IMR-90 (cell line): ENCODE measurements at regions not wholly inside any gene's neighbourhood (a gene's known extent, or its start where the extent isn't known, plus 50 kb on each side); places are given as distances from the start of the nearest gene placed in this dataset.

Experiments
- ATAC-seq: fragments of 200-7000 bp; cut with Tn5 transposase; 2 replicates; pipeline ENCODE4 v1.9.1; 2020; ENCODE audit warnings: low read depth, mild to moderate bottlenecking, moderate library complexity
- BruUV-seq: library from RNA; stranded (reverse); fragments of 400-500 nt; replicated peaks from 2 replicates; lab custom pipeline; 2021; lab: Mats Ljungman, UMichigan
- CTCF ChIA-PET: fragments of 300-600 bp; formaldehyde crosslinking; extraction: SDS; loops from one replicate; lab custom pipeline; 2021; ENCODE audit warnings: antibody characterized with exemption; lab: Yijun Ruan, JAX
- POLR2A ChIA-PET: fragments of 300-600 bp; sonication (Branson Sonifier 250); formaldehyde crosslinking; loops from one replicate; lab custom pipeline; 2022; ENCODE audit warnings: antibody characterized with exemption; ENCODE audit not compliant: unreplicated experiment; lab: Charles Lee
- DNase-seq: peaks from one replicate; pipeline ENCODE4 v3.0.0; 2013
- H2AFZ ChIP-seq: replicated peaks from 2 replicates; pipeline ENCODE3; 2013; ENCODE audit warnings: low read length, mild to moderate bottlenecking; ENCODE audit not compliant: poor library complexity
- H2AK5ac ChIP-seq: 2 replicates; pipeline ENCODE4 v1.6.1; 2013; ENCODE audit warnings: low read depth, low read length, inconsistent platforms
- H2AK9ac ChIP-seq: replicated peaks from 2 replicates; pipeline ENCODE3; 2013; ENCODE audit warnings: mild to moderate bottlenecking, low read depth, low read length, moderate library complexity; ENCODE audit not compliant: poor library complexity
- H2BK120ac ChIP-seq: 2 replicates; pipeline ENCODE4 v1.6.1; 2013; ENCODE audit warnings: low read depth, low read length, inconsistent platforms
- H2BK15ac ChIP-seq: 3 replicates; pipeline ENCODE4 v1.6.1; 2013; ENCODE audit warnings: low read depth, low read length, inconsistent platforms
- H2BK20ac ChIP-seq: 2 replicates; pipeline ENCODE4 v1.6.1; 2013; ENCODE audit warnings: low read depth, mild to moderate bottlenecking, inconsistent platforms, low read length, moderate library complexity
- H2BK5ac ChIP-seq: 2 replicates; pipeline ENCODE4 v1.6.1; 2013; ENCODE audit warnings: mild to moderate bottlenecking, low read depth, low read length, inconsistent platforms; ENCODE audit not compliant: poor library complexity, severe bottlenecking
- H3K14ac ChIP-seq: replicated peaks from 2 replicates; pipeline ENCODE4 v1.6.1; 2013; ENCODE audit warnings: low read depth, low read length, inconsistent platforms
- H3K18ac ChIP-seq: 2 replicates; pipeline ENCODE4 v1.6.1; 2013; ENCODE audit warnings: low read depth, low read length, control low read depth
- H3K23ac ChIP-seq: 2 replicates; pipeline ENCODE4 v1.6.1; 2013; ENCODE audit warnings: low read depth, low read length, inconsistent platforms
- H3K27ac ChIP-seq: 2 replicates; pipeline ENCODE4 v1.5.1; 2013; ENCODE audit warnings: mild to moderate bottlenecking, control low read depth, low read length; ENCODE audit not compliant: insufficient read depth
- H3K27me3 ChIP-seq: 2 replicates; pipeline ENCODE4 v1.6.1; 2013; ENCODE audit warnings: low read length; ENCODE audit not compliant: control insufficient read depth, insufficient read depth
- H3K36me3 ChIP-seq: 2 replicates; pipeline ENCODE4 v1.6.1; 2013; ENCODE audit warnings: low read length, mixed read lengths; ENCODE audit not compliant: control insufficient read depth, insufficient read depth
- H3K4ac ChIP-seq: 2 replicates; pipeline ENCODE4 v1.6.1; 2013; ENCODE audit warnings: low read depth, low read length, inconsistent platforms
- H3K4me1 ChIP-seq: 2 replicates; pipeline ENCODE4 v1.6.1; 2013; ENCODE audit warnings: low read length, mixed read lengths; ENCODE audit not compliant: control insufficient read depth, insufficient read depth
- H3K4me2 ChIP-seq: 2 replicates; pipeline ENCODE4 v1.6.1; 2013; ENCODE audit warnings: low read depth, mild to moderate bottlenecking, control low read depth, low read length, moderate library complexity
- H3K4me3 ChIP-seq: 2 replicates; pipeline ENCODE4 v1.5.1; 2013; ENCODE audit warnings: low read depth, mild to moderate bottlenecking, control low read depth, low read length, moderate library complexity; ENCODE audit not compliant: insufficient read depth
- H3K56ac ChIP-seq: 2 replicates; pipeline ENCODE4 v1.6.1; 2013; ENCODE audit warnings: low read length, inconsistent platforms; ENCODE audit not compliant: insufficient read depth; ENCODE audit errors: extremely low read depth
- H3K79me1 ChIP-seq, 2 experiments: 2 replicates each; pipeline ENCODE4 v1.6.1; 2013; ENCODE audit warnings: low read length in 2 of 2, inconsistent platforms in 1 of 2, low read depth in 1 of 2
- H3K9ac ChIP-seq: 2 replicates; pipeline ENCODE4 v1.6.1; 2013; ENCODE audit warnings: low read depth, low read length, control low read depth
- H3K9me1 ChIP-seq: 2 replicates; pipeline ENCODE4 v1.6.1; 2013; ENCODE audit warnings: low read length, inconsistent platforms; ENCODE audit not compliant: insufficient read depth
- H3K9me3 ChIP-seq: 2 replicates; pipeline ENCODE4 v1.6.1; 2013; ENCODE audit warnings: low read length; ENCODE audit not compliant: control insufficient read depth, insufficient read depth
- H4K20me1 ChIP-seq: 2 replicates; pipeline ENCODE4 v1.6.1; 2013; ENCODE audit warnings: low read length, inconsistent platforms; ENCODE audit not compliant: insufficient read depth
- H4K5ac ChIP-seq: 2 replicates; pipeline ENCODE4 v1.6.1; 2013; ENCODE audit warnings: mild to moderate bottlenecking, low read depth, low read length, control low read depth
- H4K8ac ChIP-seq, 2 experiments: 2 replicates each; pipeline ENCODE4 v1.6.1; 2013; ENCODE audit warnings: low read depth in 2 of 2, low read length in 2 of 2, control low read depth in 1 of 2, inconsistent platforms in 1 of 2
- H4K91ac ChIP-seq: 2 replicates; pipeline ENCODE4 v1.6.1; 2013; ENCODE audit warnings: low read depth, low read length, inconsistent platforms; ENCODE audit not compliant: insufficient read depth
- CEBPB ChIP-seq: IDR thresholded peaks from 2 replicates; pipeline ENCODE4 v1.6.1; 2012; ENCODE audit warnings: low read depth, low read length, improper control_type of control experiment
- RAD21 ChIP-seq: IDR thresholded peaks from 2 replicates; pipeline ENCODE4 v1.6.1; 2012; ENCODE audit warnings: low read length, improper control_type of control experiment
- RCOR1 ChIP-seq: IDR thresholded peaks from 2 replicates; pipeline ENCODE4 v1.6.1; 2012; ENCODE audit warnings: mild to moderate bottlenecking, low read length, improper control_type of control experiment; ENCODE audit not compliant: insufficient replicate concordance
- WGBS, 2 experiments: methylation state at CpG; one replicate each; pipeline versions ENCODE4 v1.1.5 to v1.1.7; 2013; ENCODE audit warnings: missing lambda C conversion rate in 2 of 2; ENCODE audit not compliant: insufficient read length in 1 of 2; ENCODE audit errors: extremely low coverage in 2 of 2; 5-methylcytosine and 5-hydroxymethylcytosine counted together
- dilution Hi-C: fragments of 300-500 bp; cut with HindIII; formaldehyde crosslinking; loops from one replicate; pipeline ENCODE4 v1.14.3; 2018; ENCODE audit warnings: low sequenced_read_pairs; ENCODE audit not compliant: unreplicated experiment
- in situ Hi-C: fragments of 300-500 bp; cut with MboI; formaldehyde crosslinking; loops from 3 replicates; pipeline ENCODE4 v1.14.3; 2019; ENCODE audit warnings: low sequenced_read_pairs, inconsistent platforms, mixed read lengths
- intact Hi-C: fragments of 100-400 bp; cut with micrococcal nuclease; formaldehyde crosslinking; loops from 2 replicates; pipeline ENCODE4 v1.10.0; 2022
- TF ChIP-seq, protein P1 (sequence below): fragments of 150-350 bp; IDR thresholded peaks from 2 replicates; pipeline ENCODE4 v1.6.1; 2016; ENCODE audit warnings: low read depth, mild to moderate bottlenecking, low read length, moderate library complexity, borderline replicate concordance
- TF ChIP-seq, protein P2 (sequence below): conservative IDR thresholded peaks from 2 replicates; pipeline ENCODE4 v1.5.1; 2012; ENCODE audit warnings: mild to moderate bottlenecking, low read depth, low read length, improper control_type of control experiment

DNA sequence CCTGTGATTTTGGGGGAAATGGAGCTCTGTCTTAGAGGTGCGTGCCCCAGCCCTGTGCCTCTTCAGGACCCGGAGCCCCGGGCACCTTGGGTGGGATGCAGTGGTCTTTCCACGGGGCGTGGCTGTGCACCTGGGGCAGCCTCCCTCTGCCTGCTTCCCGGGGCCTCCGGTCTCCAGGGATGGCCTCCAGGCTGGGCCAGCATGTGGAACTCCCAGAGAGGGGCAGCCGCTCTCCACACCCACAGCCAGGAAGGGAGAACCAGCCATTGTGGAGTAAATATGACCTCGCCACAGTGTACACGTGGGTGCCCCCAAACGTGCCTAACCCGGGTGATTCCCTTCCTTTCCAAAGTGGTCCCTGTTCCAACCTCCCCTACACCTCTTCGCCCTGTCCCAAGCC, 52.6 kb downstream of the JAKMIP3 start:
- Histone ChIP-seq H3K27ac (no peak overlapping the region), H3K4me2 (no peak overlapping the region), H3K9me1 (no peaks in the 10 kb centered on the region), H2AK9ac (no peak overlapping the region), H2BK15ac (no peak overlapping the region), H3K23ac (no peak overlapping the region), H2AK5ac (no peak overlapping the region), H4K5ac (no peak overlapping the region), H2BK5ac (no peak overlapping the region), H3K36me3 (no peaks in the 10 kb centered on the region), H4K8ac (no peak overlapping the region), H3K18ac (no peak overlapping the region), H4K20me1 (no peaks in the 10 kb centered on the region), H2AFZ (no peak overlapping the region), H2BK20ac (no peak overlapping the region), H2BK120ac (no peak overlapping the region), H3K27me3 (peaks cover 16% of the 10 kb centered on the region), H3K4me3 (no peak overlapping the region), H4K91ac (no peak overlapping the region), H3K9me3 (no peaks in the 10 kb centered on the region), H3K14ac (no peak overlapping the region), H3K4me1 (no peaks in the 10 kb centered on the region), H3K56ac (no peak overlapping the region), H3K79me1 (no peaks in the 10 kb centered on the region), H3K4ac (no peak overlapping the region), H3K9ac (no peak overlapping the region)
- WGBS, 2 experiments: 50% methylated on average over 2 of the region's 13 CpGs; no CpG with 5 or more reads in 1 of the 2 experiments
- no TSS peak for BruUV-seq
- ATAC-seq (no peak), DNase-seq (no peak)
- ChIA-PET POLR2A (no interaction called here), CTCF (no interaction called here)
- in situ Hi-C loops (no loop called here), dilution Hi-C loops (no loop called here), intact Hi-C loops (no loop called here)
- TF ChIP-seq, protein P1, sequence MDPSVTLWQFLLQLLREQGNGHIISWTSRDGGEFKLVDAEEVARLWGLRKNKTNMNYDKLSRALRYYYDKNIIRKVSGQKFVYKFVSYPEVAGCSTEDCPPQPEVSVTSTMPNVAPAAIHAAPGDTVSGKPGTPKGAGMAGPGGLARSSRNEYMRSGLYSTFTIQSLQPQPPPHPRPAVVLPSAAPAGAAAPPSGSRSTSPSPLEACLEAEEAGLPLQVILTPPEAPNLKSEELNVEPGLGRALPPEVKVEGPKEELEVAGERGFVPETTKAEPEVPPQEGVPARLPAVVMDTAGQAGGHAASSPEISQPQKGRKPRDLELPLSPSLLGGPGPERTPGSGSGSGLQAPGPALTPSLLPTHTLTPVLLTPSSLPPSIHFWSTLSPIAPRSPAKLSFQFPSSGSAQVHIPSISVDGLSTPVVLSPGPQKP: no peak
- TF ChIP-seq, protein P2, sequence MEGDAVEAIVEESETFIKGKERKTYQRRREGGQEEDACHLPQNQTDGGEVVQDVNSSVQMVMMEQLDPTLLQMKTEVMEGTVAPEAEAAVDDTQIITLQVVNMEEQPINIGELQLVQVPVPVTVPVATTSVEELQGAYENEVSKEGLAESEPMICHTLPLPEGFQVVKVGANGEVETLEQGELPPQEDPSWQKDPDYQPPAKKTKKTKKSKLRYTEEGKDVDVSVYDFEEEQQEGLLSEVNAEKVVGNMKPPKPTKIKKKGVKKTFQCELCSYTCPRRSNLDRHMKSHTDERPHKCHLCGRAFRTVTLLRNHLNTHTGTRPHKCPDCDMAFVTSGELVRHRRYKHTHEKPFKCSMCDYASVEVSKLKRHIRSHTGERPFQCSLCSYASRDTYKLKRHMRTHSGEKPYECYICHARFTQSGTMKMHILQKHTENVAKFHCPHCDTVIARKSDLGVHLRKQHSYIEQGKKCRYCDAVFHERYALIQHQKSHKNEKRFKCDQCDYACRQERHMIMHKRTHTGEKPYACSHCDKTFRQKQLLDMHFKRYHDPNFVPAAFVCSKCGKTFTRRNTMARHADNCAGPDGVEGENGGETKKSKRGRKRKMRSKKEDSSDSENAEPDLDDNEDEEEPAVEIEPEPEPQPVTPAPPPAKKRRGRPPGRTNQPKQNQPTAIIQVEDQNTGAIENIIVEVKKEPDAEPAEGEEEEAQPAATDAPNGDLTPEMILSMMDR: no peak
- no peak for TF ChIP-seq RCOR1
- TF ChIP-seq CEBPB: no peak
- no peak for TF ChIP-seq RAD21
